ENCODE measurements at regions not wholly inside any gene's neighbourhood (a gene's known extent, or its start where the extent isn't known, plus 50 kb on each side); places are given as distances from the start of the nearest gene placed in this dataset.

DNA sequence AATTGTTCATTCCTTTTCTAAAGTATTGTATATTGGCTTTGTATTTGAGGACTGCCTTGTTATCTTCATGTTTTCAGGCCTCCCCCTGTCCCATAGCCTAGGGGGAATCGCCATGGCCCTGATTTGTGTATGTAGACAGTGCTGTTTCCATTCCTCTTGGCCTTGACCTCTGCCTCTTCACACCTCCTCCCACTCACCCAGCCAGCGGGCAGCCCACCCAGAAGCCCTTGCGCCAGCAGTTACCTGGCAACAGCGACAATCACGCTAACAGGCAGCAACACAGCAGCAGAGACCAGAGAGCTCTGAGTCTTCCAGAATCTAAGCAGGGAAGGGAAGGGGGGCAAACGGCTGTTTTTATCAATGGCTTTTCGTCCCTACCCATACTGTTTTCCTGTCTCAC is 50.0 kb upstream of the NPL start:
- no peak overlapping the region for H3K9ac ChIP-seq (ENCODE audit: extremely low read depth, insufficient read length, low read length)
- peaks cover 3% of the 10 kb centered on the region for H3K27me3 Mint-ChIP-seq (ENCODE audit: low read depth)
- H3K9me3 Mint-ChIP-seq = peaks cover 9 to 18% of the 10 kb centered on the region in 2 experiments
- H3K27me3 ChIP-seq (ENCODE audit: insufficient read depth, low read length) = no peaks in the 10 kb centered on the region
- H3K27ac Mint-ChIP-seq = no peak overlapping the region
- no peak overlapping the region for H3K4me3 Mint-ChIP-seq
- H3K18ac ChIP-seq (ENCODE audit: insufficient read length, low read depth, low read length) = no peak overlapping the region
- H2BK20ac ChIP-seq (ENCODE audit: low read depth, low read length, poor library complexity, severe bottlenecking) = no peak overlapping the region
- no peaks in the 10 kb centered on the region for H3K79me1 ChIP-seq (ENCODE audit: insufficient read depth, low read depth, low read length, poor library complexity, severe bottlenecking)
- no peak overlapping the region for H3K14ac ChIP-seq (ENCODE audit: insufficient read depth, low read length)
- H2BK120ac ChIP-seq (ENCODE audit: low read depth, low read length, poor library complexity, severe bottlenecking) = no peak overlapping the region
- H3K27ac ChIP-seq (ENCODE audit: insufficient read length, low read depth, low read length) = no peak overlapping the region
- no peak overlapping the region for H3K23ac ChIP-seq (ENCODE audit: insufficient read length, low read depth, low read length)
- H2BK5ac ChIP-seq (ENCODE audit: insufficient read length, low read length) = no peak overlapping the region
- no peak overlapping the region for H4K5ac ChIP-seq (ENCODE audit: insufficient read length, low read depth, low read length)
- no peak overlapping the region for H3T11ph ChIP-seq (ENCODE audit: low read length)
- no peak overlapping the region for H2AK5ac ChIP-seq (ENCODE audit: insufficient read length, low read length)
- H2AFZ ChIP-seq (ENCODE audit: low read length) = no peak overlapping the region
- H3K9me3 ChIP-seq (ENCODE audit: control insufficient read depth, low read depth, low read length) = no peaks in the 10 kb centered on the region
- H2BK12ac ChIP-seq (ENCODE audit: insufficient read length, low read depth, low read length) = no peak overlapping the region
- H3K4me2 ChIP-seq (ENCODE audit: insufficient read depth, insufficient read length, low read length) = no peak overlapping the region
- H3K36me3 Mint-ChIP-seq (ENCODE audit: insufficient read depth in 1 of 3, low read depth in 3 of 3) = peaks cover 3 to 15% (median 4%) of the 10 kb centered on the region in 3 experiments; a peak in 5 of 7 replicates
- H4K91ac ChIP-seq (ENCODE audit: insufficient read length, low read depth, low read length) = no peak overlapping the region
- WGBS (ENCODE audit: extremely low coverage, insufficient read length, low lambda C conversion rate) = no CpG with 5 or more reads among the region's 7 CpGs
- no peaks in the 10 kb centered on the region for H3K4me1 ChIP-seq (ENCODE audit: insufficient read depth, low read length)
- peaks cover 7 to 9% of the 10 kb centered on the region in 2 experiments for H3K4me1 Mint-ChIP-seq
- no peaks in the 10 kb centered on the region for H3K79me2 ChIP-seq (ENCODE audit: insufficient read depth, low read length)
- H3K4ac ChIP-seq (ENCODE audit: low read depth, low read length) = no peak overlapping the region
- TF ChIP-seq, protein P1, sequence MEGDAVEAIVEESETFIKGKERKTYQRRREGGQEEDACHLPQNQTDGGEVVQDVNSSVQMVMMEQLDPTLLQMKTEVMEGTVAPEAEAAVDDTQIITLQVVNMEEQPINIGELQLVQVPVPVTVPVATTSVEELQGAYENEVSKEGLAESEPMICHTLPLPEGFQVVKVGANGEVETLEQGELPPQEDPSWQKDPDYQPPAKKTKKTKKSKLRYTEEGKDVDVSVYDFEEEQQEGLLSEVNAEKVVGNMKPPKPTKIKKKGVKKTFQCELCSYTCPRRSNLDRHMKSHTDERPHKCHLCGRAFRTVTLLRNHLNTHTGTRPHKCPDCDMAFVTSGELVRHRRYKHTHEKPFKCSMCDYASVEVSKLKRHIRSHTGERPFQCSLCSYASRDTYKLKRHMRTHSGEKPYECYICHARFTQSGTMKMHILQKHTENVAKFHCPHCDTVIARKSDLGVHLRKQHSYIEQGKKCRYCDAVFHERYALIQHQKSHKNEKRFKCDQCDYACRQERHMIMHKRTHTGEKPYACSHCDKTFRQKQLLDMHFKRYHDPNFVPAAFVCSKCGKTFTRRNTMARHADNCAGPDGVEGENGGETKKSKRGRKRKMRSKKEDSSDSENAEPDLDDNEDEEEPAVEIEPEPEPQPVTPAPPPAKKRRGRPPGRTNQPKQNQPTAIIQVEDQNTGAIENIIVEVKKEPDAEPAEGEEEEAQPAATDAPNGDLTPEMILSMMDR (conservative IDR thresholded peaks at IDR 0.05) = no peak
- H4K20me1 ChIP-seq (ENCODE audit: control insufficient read depth, insufficient read depth, insufficient read length) = no peaks in the 10 kb centered on the region
- no peak overlapping the region for H4K8ac ChIP-seq (replicated peaks; ENCODE audit: insufficient read length, low read depth, low read length)
- H3K56ac ChIP-seq (ENCODE audit: insufficient read length, low read depth, low read length) = no peak overlapping the region
- H2BK15ac ChIP-seq (ENCODE audit: low read depth, low read length) = no peak overlapping the region
- peak; percentile 69 for DNase-seq
- H3K23me2 ChIP-seq (ENCODE audit: insufficient read length, low read depth, low read length, poor library complexity, severe bottlenecking) = no peaks in the 10 kb centered on the region
